Gastroesophageal sphincter (tissue), 3 donors: ENCODE measurements at regions not wholly inside any gene's neighbourhood (a gene's known extent, or its start where the extent isn't known, plus 50 kb on each side); places are given as distances from the start of the nearest gene placed in this dataset.

Experiments
- CTCF ChIP-seq, 4 experiments: fragments of 200-600 bp in 2 of 4; fragments of 450-650 bp in 2 of 4; sonication (generic) in 1 of 4; IDR thresholded peaks; one replicate each; pipeline ENCODE4 v1.5.1; 2017 to 2019; ENCODE audit warnings: antibody characterized with exemption in 4 of 4, mild to moderate bottlenecking in 2 of 4, moderate library complexity in 2 of 4
- POLR2A ChIP-seq, 2 donors: fragments of 450-650 bp; IDR thresholded peaks; one replicate each; pipeline ENCODE4 v1.6.1; 2017; ENCODE audit warnings: antibody characterized with exemption in 2 of 2, mild to moderate bottlenecking in 2 of 2, moderate library complexity in 1 of 2
- POLR2AphosphoS5 ChIP-seq: sonication (generic); formaldehyde crosslinking; IDR thresholded peaks from one replicate; pipeline ENCODE4 v1.6.1; 2017; ENCODE audit warnings: antibody characterized with exemption

- no peak for TF ChIP-seq POLR2AphosphoS5
- TF ChIP-seq CTCF (IDR thresholded peaks at IDR 0.05), result no peak
- TF ChIP-seq POLR2A (IDR thresholded peaks at IDR 0.05), result no peak
These were observed 241.2 kb downstream of the RBM19 start for GRCh38 chr12:113724794-113725556.
